Neural cell (in vitro differentiated cells): ENCODE measurements at regions not wholly inside any gene's neighbourhood (a gene's known extent, or its start where the extent isn't known, plus 50 kb on each side); places are given as distances from the start of the nearest gene placed in this dataset.

Source experiments
- H2AFZ ChIP-seq: fragments of 200-600, 300-800 bp; sonication (generic), shearing (Covaris generic); 2 replicates; pipeline ENCODE4 v1.6.0; 2014; ENCODE audit warnings: low read depth, mild to moderate bottlenecking, antibody characterized with exemption, low read length, moderate library complexity
- H3F3A ChIP-seq: fragments of 200-600 bp; shearing (Covaris generic); 2 replicates; pipeline ENCODE4 v1.6.1; 2016; ENCODE audit warnings: mild to moderate bottlenecking, moderate library complexity, mixed read lengths, antibody characterized with exemption, low read length; ENCODE audit not compliant: insufficient read depth, poor library complexity, severe bottlenecking
- H3K27ac ChIP-seq: fragments of 200-600, 300-800 bp; sonication (generic), shearing (Covaris generic); 2 replicates; pipeline ENCODE4 v1.5.1; 2014; ENCODE audit warnings: mild to moderate bottlenecking, low read length, moderate library complexity
- H3K27me3 ChIP-seq: fragments of 300-800, 200-600 bp; sonication (generic), shearing (Covaris generic); 2 replicates; pipeline ENCODE4 v1.6.0; 2014; ENCODE audit warnings: mild to moderate bottlenecking, low read depth, low read length, moderate library complexity; ENCODE audit not compliant: insufficient read depth
- H3K36me3 ChIP-seq: fragments of 300-800, 200-600 bp; sonication (generic), shearing (Covaris generic); 2 replicates; pipeline ENCODE4 v1.5.1; 2014; ENCODE audit warnings: mild to moderate bottlenecking, antibody characterized with exemption, low read length, moderate library complexity; ENCODE audit not compliant: insufficient read depth
- H3K4me2 ChIP-seq: fragments of 300-800, 200-600 bp; sonication (generic), shearing (Covaris generic); 2 replicates; pipeline ENCODE4 v1.6.0; 2014; ENCODE audit warnings: mild to moderate bottlenecking, low read length
- H3K4me3 ChIP-seq: fragments of 300-800, 200-600 bp; sonication (generic), shearing (Covaris generic); 2 replicates; pipeline ENCODE4 v1.5.1; 2014; ENCODE audit warnings: mild to moderate bottlenecking, low read length, moderate library complexity
- H3K79me2 ChIP-seq: fragments of 200-600 bp; shearing (Covaris generic); replicated peaks from 2 replicates; pipeline ENCODE4 v1.6.0; 2014; ENCODE audit warnings: mild to moderate bottlenecking, low read length, moderate library complexity; ENCODE audit not compliant: insufficient read depth
- H3K9ac ChIP-seq: fragments of 300-800, 200-600 bp; sonication (generic), shearing (Covaris generic); 2 replicates; pipeline ENCODE4 v1.6.1; 2016; ENCODE audit warnings: mild to moderate bottlenecking, low read length, mixed read lengths
- H3K9me2 ChIP-seq: fragments of 200-600 bp; shearing (Covaris generic); 2 replicates; pipeline ENCODE4 v1.6.1; 2016; ENCODE audit warnings: mild to moderate bottlenecking, low read length, mixed read lengths; ENCODE audit not compliant: insufficient read depth
- H3K9me3 ChIP-seq: fragments of 200-600, 300-800 bp; sonication (generic), shearing (Covaris generic); 2 replicates; pipeline ENCODE4 v1.6.1; 2016; ENCODE audit warnings: mild to moderate bottlenecking, mixed run types, low read length, moderate library complexity, mixed read lengths
- H4K20me1 ChIP-seq: fragments of 200-600 bp; shearing (Covaris generic); 2 replicates; pipeline ENCODE4 v1.6.1; 2016; ENCODE audit warnings: mild to moderate bottlenecking, mixed run types; ENCODE audit not compliant: insufficient read depth
- CTCF ChIP-seq: fragments of 450-650 bp; IDR thresholded peaks from 2 replicates; pipeline ENCODE4 v1.5.1; 2014; ENCODE audit warnings: antibody characterized with exemption, mild to moderate bottlenecking, moderate library complexity; ENCODE audit not compliant: poor library complexity, severe bottlenecking
- EP300 ChIP-seq: fragments of 450-650 bp; conservative IDR thresholded peaks from 2 replicates; pipeline ENCODE4 v1.6.1; 2014; ENCODE audit warnings: antibody characterized with exemption, mild to moderate bottlenecking, moderate library complexity; ENCODE audit not compliant: poor library complexity, severe bottlenecking
- EZH2 ChIP-seq: fragments of 200-600, 300-800 bp; shearing (Covaris generic), sonication (generic); IDR thresholded peaks from 2 replicates; pipeline ENCODE4 v1.6.1; 2014; ENCODE audit warnings: antibody characterized with exemption, low read length, borderline replicate concordance, mild to moderate bottlenecking; ENCODE audit not compliant: insufficient read depth, poor library complexity, severe bottlenecking
- MXI1 ChIP-seq: fragments of 450-650 bp; conservative IDR thresholded peaks from 2 replicates; pipeline ENCODE4 v1.6.1; 2014; ENCODE audit warnings: antibody characterized with exemption, mild to moderate bottlenecking; ENCODE audit not compliant: poor library complexity, severe bottlenecking
- POLR2AphosphoS5 ChIP-seq: IDR thresholded peaks from 2 replicates; pipeline ENCODE4 v1.6.1; 2012
- RAD21 ChIP-seq: fragments of 450-650 bp; conservative IDR thresholded peaks from 2 replicates; pipeline ENCODE4 v1.6.1; 2014; ENCODE audit warnings: antibody characterized with exemption, mild to moderate bottlenecking, moderate library complexity
- REST ChIP-seq: IDR thresholded peaks from 2 replicates; pipeline ENCODE4 v1.6.1; 2012; ENCODE audit warnings: borderline replicate concordance
- SMC3 ChIP-seq: fragments of 450-650 bp; conservative IDR thresholded peaks from 2 replicates; pipeline ENCODE4 v1.6.1; 2014; ENCODE audit warnings: antibody characterized with exemption, mild to moderate bottlenecking, moderate library complexity; ENCODE audit not compliant: poor library complexity
- TAF1 ChIP-seq: IDR thresholded peaks from 2 replicates; pipeline ENCODE4 v1.6.1; 2012; ENCODE audit warnings: low read depth

GRCh38 chr10:119996944-119997343, 104.4 kb downstream of the SEC23IP start:
- Histone ChIP-seq H3F3A (no peaks in the 10 kb centered on the region), H3K27ac (no peak overlapping the region), H3K4me2 (no peak overlapping the region), H2AFZ (no peak overlapping the region), H3K9me2 (no peaks in the 10 kb centered on the region), H3K9ac (no peak overlapping the region), H3K4me3 (no peak overlapping the region), H3K27me3 (no peaks in the 10 kb centered on the region), H4K20me1 (no peaks in the 10 kb centered on the region), H3K36me3 (no peaks in the 10 kb centered on the region), H3K79me2 (no peaks in the 10 kb centered on the region), H3K9me3 (peaks cover 5% of the 10 kb centered on the region)
- TF ChIP-seq TAF1 (no peak), MXI1 (no peak), CTCF (no peak), SMC3 (no peak), EZH2 (no peak), POLR2AphosphoS5 (no peak)

GRCh38 chr10:119997429-119997828, 104.9 kb downstream of the SEC23IP start:
- peaks cover 5% of the 10 kb centered on the region for H3K9me3 ChIP-seq
- no peaks in the 10 kb centered on the region for H3K9me2 ChIP-seq
- no peak overlapping the region for H3K9ac ChIP-seq
- H3K27ac ChIP-seq: no peak overlapping the region
- H2AFZ ChIP-seq: no peak overlapping the region
- H3K27me3 ChIP-seq: no peaks in the 10 kb centered on the region
- TF ChIP-seq RAD21: no peak
- TF ChIP-seq CTCF: no peak
- no peak for TF ChIP-seq SMC3
- no peak for TF ChIP-seq REST
- no peak for TF ChIP-seq EZH2
- no peak for TF ChIP-seq EP300
- TF ChIP-seq MXI1: no peak
- H3K4me2 ChIP-seq: no peak overlapping the region
- H4K20me1 ChIP-seq: no peaks in the 10 kb centered on the region
- H3K79me2 ChIP-seq: no peaks in the 10 kb centered on the region
- no peaks in the 10 kb centered on the region for H3K36me3 ChIP-seq
- no peak overlapping the region for H3K4me3 ChIP-seq
- no peaks in the 10 kb centered on the region for H3F3A ChIP-seq
